ENCODE measurements at regions not wholly inside any gene's neighbourhood (a gene's known extent, or its start where the extent isn't known, plus 50 kb on each side); places are given as distances from the start of the nearest gene placed in this dataset.

DNA sequence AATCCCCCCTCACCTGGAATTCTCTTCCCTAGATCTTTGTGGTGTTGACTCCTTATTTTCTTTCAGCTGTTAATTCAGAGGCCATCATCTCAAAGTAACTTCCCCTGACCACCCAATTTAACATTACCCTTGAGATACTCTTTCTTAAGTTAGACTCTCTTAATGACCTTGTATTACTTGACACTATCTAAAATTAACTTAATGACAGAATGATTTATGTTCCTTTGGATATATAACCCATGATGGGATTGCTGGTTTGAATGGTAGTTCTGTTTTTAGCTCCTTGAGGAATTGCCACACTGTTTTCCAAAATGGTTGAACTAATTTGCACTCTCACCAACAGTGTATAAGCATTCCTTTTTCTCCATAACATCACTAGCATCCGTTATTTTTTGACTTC, 298.0 kb downstream of the NNT start:
- H3K56ac ChIP-seq (ENCODE audit: insufficient read length, low read depth, low read length): no peak overlapping the region
- no peak overlapping the region for H3K4ac ChIP-seq (ENCODE audit: low read depth, low read length)
- no peak overlapping the region for H3K4me2 ChIP-seq (ENCODE audit: insufficient read depth, insufficient read length, low read length)
- no peaks in the 10 kb centered on the region for H3K4me1 ChIP-seq (ENCODE audit: insufficient read depth, low read length)
- no peak overlapping the region for H2BK15ac ChIP-seq (ENCODE audit: low read depth, low read length)
- H2BK12ac ChIP-seq (ENCODE audit: insufficient read length, low read depth, low read length): no peak overlapping the region
- H3K27ac ChIP-seq (ENCODE audit: insufficient read length, low read depth, low read length): no peak overlapping the region
- no peak overlapping the region for H3T11ph ChIP-seq (ENCODE audit: low read length)
- no peak overlapping the region for H2AFZ ChIP-seq (ENCODE audit: low read length)
- H2BK20ac ChIP-seq (ENCODE audit: low read depth, low read length, poor library complexity, severe bottlenecking): no peak overlapping the region
- no peaks in the 10 kb centered on the region for H3K23me2 ChIP-seq (ENCODE audit: insufficient read length, low read depth, low read length, poor library complexity, severe bottlenecking)
- H4K20me1 ChIP-seq (ENCODE audit: control insufficient read depth, insufficient read depth, insufficient read length): no peaks in the 10 kb centered on the region
- H3K18ac ChIP-seq (ENCODE audit: insufficient read length, low read depth, low read length): no peak overlapping the region
- no CpG with 5 or more reads among the region's 1 CpG for WGBS (ENCODE audit: extremely low coverage, insufficient read length, low lambda C conversion rate)
- no peak overlapping the region for H3K23ac ChIP-seq (ENCODE audit: insufficient read length, low read depth, low read length)
- Mint-ChIP-seq H3K36me3 (ENCODE audit: insufficient read depth in 1 of 3, low read depth in 3 of 3) (no peaks in the 10 kb centered on the region), H3K27ac (no peak overlapping the region), H3K9me3 (no peaks in the 10 kb centered on the region), H3K27me3 (ENCODE audit: low read depth) (no peaks in the 10 kb centered on the region), H3K4me3 (no peak overlapping the region), H3K4me1 (no peaks in the 10 kb centered on the region)
- H3K14ac ChIP-seq (ENCODE audit: insufficient read depth, low read length): no peak overlapping the region
- DNase-seq: no peak
- no peak overlapping the region for H4K8ac ChIP-seq (replicated peaks; ENCODE audit: insufficient read length, low read depth, low read length)
- H3K79me2 ChIP-seq (ENCODE audit: insufficient read depth, low read length): no peaks in the 10 kb centered on the region
- H3K27me3 ChIP-seq (ENCODE audit: insufficient read depth, low read length): no peaks in the 10 kb centered on the region
- H2AK5ac ChIP-seq (ENCODE audit: insufficient read length, low read length): no peak overlapping the region
- H3K9ac ChIP-seq (ENCODE audit: extremely low read depth, insufficient read length, low read length): no peak overlapping the region
- H3K79me1 ChIP-seq (ENCODE audit: insufficient read depth, low read depth, low read length, poor library complexity, severe bottlenecking): no peaks in the 10 kb centered on the region
- no peaks in the 10 kb centered on the region for H3K9me3 ChIP-seq (ENCODE audit: control insufficient read depth, low read depth, low read length)
- no peak overlapping the region for H2BK120ac ChIP-seq (ENCODE audit: low read depth, low read length, poor library complexity, severe bottlenecking)
- H4K91ac ChIP-seq (ENCODE audit: insufficient read length, low read depth, low read length): no peak overlapping the region
- no peak overlapping the region for H4K5ac ChIP-seq (ENCODE audit: insufficient read length, low read depth, low read length)
- TF ChIP-seq, protein P1, sequence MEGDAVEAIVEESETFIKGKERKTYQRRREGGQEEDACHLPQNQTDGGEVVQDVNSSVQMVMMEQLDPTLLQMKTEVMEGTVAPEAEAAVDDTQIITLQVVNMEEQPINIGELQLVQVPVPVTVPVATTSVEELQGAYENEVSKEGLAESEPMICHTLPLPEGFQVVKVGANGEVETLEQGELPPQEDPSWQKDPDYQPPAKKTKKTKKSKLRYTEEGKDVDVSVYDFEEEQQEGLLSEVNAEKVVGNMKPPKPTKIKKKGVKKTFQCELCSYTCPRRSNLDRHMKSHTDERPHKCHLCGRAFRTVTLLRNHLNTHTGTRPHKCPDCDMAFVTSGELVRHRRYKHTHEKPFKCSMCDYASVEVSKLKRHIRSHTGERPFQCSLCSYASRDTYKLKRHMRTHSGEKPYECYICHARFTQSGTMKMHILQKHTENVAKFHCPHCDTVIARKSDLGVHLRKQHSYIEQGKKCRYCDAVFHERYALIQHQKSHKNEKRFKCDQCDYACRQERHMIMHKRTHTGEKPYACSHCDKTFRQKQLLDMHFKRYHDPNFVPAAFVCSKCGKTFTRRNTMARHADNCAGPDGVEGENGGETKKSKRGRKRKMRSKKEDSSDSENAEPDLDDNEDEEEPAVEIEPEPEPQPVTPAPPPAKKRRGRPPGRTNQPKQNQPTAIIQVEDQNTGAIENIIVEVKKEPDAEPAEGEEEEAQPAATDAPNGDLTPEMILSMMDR (conservative IDR thresholded peaks at IDR 0.05): no peak
- no peak overlapping the region for H2BK5ac ChIP-seq (ENCODE audit: insufficient read length, low read length)

Measured in H9 (cell line).